ENCODE measurements at regions not wholly inside any gene's neighbourhood (a gene's known extent, or its start where the extent isn't known, plus 50 kb on each side); places are given as distances from the start of the nearest gene placed in this dataset.

- DNase-seq: no peak
Observed at GRCh38 chr13:76503291-76503690, 382.9 kb downstream of the KCTD12 start.

DNA sequence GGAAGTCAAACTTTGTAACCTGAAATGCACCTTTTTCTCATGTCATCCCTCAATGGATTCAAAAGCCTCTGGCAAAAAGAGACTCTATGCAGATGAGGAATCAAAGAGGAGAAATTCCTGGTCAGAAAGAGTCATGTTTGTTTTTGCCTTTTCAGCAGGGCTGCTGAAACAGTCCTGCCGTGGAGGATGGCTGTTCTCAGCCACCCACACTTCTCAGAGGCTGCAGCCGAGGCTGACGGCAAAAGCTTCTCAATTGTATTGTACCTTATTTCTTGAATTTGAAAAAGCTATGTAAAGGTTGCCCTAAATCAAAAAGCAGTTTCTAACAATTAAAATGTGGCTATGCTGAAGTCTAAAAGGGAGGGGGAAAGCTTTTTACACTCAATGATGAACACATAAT, 385.3 kb downstream of the KCTD12 start:
- DNase-seq: no peak

- DNase-seq: no peak
Observed at GRCh38 chr13:76499891-76500290, 386.3 kb downstream of the KCTD12 start.

DNA sequence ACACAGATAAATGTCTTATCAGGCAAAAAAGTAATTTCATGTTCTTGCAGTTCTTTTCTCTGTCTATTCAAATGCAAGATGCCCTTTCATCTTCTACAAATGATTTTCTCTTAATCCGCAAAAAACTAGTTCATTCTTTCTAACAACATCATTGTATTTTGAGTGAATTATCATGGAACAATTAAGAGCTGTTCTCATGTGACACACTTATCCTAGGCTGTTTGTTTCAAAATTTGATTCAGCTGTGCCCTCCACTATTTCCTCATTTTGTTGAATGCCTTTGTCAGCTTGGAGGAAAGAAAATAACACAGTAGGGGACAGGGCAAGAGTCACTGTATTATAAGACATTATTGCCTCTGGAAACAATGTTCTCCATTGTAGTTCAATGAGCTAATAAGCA, 396.9 kb downstream of the KCTD12 start:
- DNase-seq: no peak

- no peak for DNase-seq
Observed at GRCh38 chr13:76481738-76482137, 404.5 kb downstream of the KCTD12 start.

DNA sequence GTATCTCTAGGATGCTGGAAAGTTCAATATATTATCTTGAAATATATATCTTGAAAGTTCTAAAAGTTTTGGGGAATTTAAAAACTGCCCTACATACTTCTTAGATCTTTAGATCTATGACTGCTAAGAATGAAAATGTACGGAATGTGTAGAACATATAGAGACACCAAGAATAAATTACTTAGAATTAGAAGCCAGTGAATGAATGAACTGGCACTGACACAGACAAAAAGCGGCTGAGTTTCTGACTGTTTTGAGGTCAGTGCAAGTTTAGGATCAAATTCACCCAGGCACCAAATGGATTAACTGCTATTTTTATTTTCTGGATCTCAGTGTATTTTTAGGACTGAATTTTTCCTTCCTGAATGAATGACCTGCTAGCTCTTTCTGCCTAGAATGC, 411.2 kb downstream of the KCTD12 start:
- DNase-seq: no peak

- DNase-seq: no peak
Observed at GRCh38 chr13:76474356-76474755, 411.8 kb downstream of the KCTD12 start.

GRCh38 chr13:76473552-76474134, 412.6 kb downstream of the KCTD12 start:
- peak; percentile 55 for DNase-seq

DNA sequence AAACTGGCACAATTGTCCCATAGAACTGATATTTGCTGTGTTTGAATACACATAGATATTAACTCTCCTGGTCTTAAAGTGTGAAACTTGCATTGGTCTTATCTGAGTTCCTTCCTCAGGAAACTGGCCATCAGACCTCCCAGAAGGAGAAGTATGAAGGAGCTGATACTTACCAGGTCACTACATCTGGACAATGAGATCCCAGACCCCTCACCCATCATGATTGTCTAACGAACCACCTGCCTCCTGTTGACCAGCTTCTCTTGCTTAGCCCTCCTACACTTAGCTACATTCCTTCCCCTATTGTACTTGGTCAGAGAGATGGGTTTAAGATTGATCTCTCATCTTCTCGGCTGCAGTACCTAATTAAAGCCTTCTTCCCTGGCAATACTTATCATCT, 413.3 kb downstream of the KCTD12 start:
- DNase-seq: no peak

GRCh38 chr13:76471486-76471885, 414.7 kb downstream of the KCTD12 start:
- DNase-seq: no peak

DNA sequence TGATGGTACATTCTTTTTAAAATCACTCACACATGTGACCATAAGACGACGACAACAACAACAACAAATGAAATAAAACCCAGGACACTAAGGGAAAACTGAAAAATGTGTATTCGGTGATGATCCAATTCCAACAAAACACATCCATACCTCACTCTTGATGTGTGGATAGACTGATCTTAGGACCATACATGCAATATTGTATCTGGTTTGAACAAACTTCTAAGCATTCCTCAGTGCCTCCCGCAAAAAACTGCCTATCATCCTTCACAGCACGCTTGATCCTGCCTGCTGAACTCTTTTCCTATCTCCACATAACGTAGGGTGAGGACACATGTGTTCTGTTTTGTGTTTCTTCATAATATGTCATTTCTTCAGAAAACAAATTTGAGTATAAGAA, 415.2 kb downstream of the KCTD12 start:
- no peak for DNase-seq

DNA sequence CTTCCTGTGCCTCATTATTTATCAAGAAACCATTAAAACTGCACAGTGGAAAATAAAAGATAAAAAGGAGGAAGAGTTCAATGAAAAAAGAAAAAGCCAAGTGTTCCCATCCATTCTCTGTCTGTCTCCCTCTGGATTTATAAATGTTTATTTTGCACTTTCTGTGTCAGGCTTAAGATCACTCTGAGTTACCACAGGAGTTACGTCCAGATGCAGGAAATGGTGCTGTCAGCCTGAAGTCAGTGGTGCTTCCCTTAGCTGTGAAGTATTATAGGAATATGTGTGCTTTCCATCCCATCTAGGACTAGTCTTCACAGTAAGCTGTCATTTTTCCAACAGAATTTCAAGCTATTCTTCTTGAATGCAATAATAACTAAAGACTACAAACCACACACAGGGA, 420.2 kb downstream of the KCTD12 start:
- DNase-seq: no peak

DNA sequence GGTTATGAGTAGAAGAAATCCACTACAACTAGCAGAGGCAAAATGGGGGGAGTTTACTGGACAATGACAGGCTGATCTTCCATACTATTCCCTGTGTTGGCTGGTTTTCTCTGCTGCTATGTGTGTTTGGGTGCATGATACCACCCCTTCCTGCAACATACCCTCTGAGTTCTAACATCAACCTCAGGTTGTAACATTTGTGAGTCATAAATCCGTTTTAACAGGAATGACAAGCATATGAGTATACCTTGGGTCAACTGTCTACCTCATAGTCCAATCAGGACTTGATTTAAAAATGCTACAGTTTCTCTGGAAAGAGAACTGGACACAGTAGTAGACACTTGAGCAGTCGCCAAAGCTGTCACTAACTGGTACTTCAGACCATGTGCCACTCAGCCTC, 422.9 kb downstream of the KCTD12 start:
- DNase-seq: no peak

DNA sequence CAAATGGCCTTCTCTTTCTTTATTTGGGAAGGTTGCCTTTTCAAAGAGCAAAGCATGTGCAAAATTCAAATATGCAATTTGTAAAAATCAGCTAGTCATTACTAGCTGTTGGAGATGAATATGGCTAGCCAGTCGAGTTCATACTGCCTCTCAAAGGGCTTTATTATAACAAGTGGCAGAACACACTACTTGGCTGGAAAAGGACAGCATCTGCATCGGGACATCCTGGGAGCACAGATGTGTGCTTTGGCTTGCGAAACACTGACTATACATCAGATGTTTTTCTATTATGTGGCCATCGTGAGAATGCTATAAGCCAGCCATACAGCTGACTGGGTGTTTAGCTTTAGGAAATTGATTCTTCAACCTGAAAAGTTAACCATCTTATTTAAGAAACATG, 424.2 kb downstream of the KCTD12 start:
- no peak for DNase-seq

DNA sequence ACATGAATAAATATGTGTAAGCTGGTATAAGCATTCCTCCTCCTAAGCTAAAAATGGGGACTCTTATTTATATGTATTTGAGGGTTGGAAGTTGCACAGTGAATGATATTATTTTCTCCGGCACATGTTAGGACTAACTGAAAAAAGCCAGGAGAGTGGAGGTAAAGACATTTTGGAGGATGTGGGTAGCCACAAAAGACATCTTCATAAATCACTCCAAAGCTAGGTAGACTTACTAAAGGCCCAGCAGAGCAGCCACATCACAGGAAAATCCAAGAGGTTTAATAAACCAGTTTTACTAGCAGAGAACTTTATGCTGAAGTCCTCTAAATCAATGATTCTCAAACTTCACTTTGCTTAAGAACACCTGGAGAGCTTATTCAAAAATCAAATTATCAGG, 424.7 kb downstream of the KCTD12 start:
- no peak for DNase-seq

DNA sequence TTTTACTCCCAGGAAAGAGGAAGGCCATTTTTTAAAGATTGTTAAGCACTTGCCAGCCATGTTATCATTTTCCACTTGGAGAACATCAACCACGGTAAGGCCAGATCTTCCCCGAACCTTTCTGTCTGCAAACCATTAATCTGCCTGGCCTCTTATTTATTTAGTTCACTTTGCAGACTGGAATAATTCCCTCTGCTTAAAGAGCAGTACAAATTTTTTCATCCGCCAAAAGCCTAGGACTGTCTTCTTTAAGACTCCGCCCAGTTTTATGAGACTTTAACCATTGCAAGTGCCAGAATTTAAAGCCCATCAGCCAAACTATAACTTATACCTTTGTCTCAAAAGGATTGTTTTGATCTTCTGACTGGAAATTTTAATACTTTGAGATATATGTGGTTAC, 426.3 kb downstream of the KCTD12 start:
- DNase-seq: no peak

DNA sequence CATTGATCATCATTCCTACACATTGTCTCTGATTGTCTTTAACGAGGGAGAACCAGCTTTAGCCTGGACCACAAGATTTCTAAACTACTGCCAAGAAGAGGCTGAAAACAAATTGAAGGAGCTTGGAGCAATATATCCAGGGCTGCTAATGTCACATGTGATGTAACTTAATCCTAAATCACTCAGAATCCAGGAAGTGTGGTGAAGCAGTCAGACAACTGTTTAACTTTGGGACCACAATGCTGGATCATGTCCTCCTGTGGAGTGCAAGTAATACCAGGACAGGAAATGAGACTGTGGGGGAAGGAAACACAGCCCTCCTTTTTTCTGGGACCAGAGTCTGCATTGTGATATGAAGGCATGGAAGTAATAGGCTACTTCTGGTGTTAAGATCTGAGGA, 430.2 kb downstream of the KCTD12 start:
- DNase-seq: no peak

DNA sequence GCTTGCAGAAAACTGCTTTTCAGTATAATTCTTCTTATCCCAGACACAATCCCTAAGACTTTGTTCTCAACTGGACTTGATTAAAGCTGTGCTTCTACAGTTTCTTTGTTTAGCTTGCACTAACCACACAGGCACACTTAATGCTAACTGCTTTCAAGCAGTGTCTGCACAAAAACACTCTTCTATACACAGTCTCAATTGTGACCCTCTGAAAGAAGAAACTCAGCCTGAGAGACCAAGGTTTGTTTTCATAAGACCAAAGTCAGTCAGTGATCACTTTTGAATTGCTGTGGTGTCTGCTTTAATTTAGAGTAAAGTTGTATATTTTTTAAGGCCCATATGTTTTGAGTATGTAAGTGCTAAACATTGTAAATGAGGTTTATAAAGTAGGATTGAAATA, 431.2 kb downstream of the KCTD12 start:
- no peak for DNase-seq

- no peak for DNase-seq
Observed at GRCh38 chr13:76449716-76450115, 436.5 kb downstream of the KCTD12 start.

DNA sequence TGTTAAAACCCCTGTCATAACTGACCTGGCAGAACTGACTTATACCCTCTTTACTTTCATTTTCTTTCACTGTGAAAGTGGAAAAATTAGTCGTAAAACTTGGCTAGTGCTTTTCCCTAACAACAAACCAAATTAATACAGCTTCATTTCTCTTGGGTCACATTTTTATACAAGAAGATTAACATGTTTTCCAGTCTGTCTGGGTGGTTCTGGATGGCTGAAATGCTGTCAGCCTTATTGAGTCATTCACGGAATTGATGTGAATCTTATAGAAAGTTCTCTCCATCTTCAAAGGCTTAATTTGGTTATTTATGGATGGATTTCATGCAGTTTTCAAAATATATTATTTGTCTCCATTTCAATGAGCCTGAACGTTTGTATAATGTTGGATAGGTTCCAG, 440.0 kb downstream of the KCTD12 start:
- DNase-seq: no peak

DNA sequence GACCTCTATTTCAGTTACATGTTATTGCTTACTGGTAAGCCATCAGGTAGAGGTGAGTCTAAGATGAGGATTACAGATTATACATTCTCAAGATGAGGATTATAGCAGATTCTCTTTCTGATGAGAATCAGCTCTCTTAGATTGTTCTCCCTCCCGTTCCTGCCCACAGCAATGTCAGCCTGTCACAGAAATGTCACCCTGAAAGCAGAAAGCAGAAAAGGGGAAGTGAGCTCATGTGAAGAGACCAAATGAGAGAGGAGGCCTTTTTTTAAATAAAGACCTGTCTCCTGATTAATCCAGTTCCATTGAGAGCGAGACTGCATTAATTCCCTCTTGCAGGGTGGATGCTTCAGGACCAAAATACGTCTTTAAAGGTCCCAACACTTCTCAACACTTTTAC, 445.6 kb downstream of the KCTD12 start:
- no peak for DNase-seq

DNA sequence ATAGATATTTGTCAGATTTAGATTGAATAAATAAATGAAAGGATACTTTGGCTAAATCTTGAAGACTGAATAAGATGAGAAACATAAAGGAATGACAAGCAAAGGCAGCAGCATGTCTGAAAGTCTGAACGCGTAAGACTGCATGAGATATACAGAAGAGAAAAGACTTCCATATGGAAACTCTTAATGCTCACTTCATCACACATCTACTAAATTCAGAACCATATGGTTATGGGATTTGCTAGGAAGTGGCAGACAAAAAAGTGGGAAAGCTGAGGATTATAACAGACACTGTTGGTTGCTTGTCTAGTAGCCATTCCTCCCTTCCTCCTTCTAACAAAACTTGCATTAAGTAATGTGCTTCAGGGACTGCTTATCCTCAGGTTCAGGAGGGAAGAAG, 446.7 kb downstream of the KCTD12 start:
- DNase-seq: no peak

DNA sequence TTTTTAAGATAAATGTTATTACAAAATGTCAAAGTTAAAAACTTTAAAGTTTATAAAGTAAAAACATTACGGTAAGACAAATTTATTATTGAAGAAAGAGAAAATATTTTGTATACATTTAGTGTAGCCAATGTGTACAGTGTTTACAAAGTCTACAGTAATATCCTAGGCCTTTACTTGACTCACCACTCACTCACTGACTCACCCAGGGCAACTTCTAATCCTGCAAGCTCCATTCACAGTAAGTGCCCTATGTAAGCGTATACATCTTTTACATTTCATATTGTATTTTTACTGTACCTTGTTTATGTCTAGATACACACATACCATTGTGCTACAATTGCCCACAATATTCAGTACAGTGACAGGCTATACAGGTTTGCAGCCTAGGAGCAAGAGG, 448.2 kb downstream of the KCTD12 start:
- no peak for DNase-seq

GRCh38 chr13:76425935-76426334, 460.3 kb downstream of the KCTD12 start:
- no peak for DNase-seq

- no peak for DNase-seq
Observed at GRCh38 chr13:76421011-76421410, 465.2 kb downstream of the KCTD12 start.

DNA sequence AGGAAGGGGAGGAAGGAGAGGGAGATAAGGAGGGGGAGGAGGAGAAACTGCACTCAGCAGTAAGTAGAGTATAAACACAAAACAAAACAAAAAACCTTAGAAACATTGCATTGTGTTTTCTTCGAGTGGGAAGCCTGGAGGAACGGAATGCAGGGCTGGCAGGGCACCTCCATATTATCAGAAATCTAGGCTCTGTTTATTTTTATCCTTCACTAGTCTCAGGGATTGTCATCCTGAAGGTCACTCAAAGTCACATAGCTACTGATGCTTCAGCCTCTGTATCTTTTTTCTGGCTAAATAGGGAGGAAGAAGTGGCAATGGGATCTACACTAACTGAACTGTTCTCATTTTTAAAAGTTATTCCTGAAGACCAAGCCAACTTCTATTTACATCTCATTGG, 467.8 kb downstream of the KCTD12 start:
- DNase-seq: no peak

Measured in NCI-H1105 treated with DMSO at 0.1 percent for 48 hours (cell line).